LNCaP clone FGC (cell line): ENCODE measurements at regions not wholly inside any gene's neighbourhood (a gene's known extent, or its start where the extent isn't known, plus 50 kb on each side); places are given as distances from the start of the nearest gene placed in this dataset.

ENCODE experiments used
- DNase-seq: peaks from one replicate; pipeline ENCODE4 v3.0.0-alpha.2; 2011; ENCODE audit warnings: low read depth
- H3K4me3 ChIP-seq: 2 replicates; pipeline ENCODE4 v1.5.1; 2011; ENCODE audit warnings: mild to moderate bottlenecking, low read depth, low read length, control low read depth
- TF ChIP-seq, protein P1 (sequence below): IDR thresholded peaks from 2 replicates; pipeline ENCODE4 v1.5.1; 2012; ENCODE audit warnings: mild to moderate bottlenecking; ENCODE audit not compliant: control insufficient read depth, insufficient read depth; ENCODE audit errors: extremely low read depth

DNA sequence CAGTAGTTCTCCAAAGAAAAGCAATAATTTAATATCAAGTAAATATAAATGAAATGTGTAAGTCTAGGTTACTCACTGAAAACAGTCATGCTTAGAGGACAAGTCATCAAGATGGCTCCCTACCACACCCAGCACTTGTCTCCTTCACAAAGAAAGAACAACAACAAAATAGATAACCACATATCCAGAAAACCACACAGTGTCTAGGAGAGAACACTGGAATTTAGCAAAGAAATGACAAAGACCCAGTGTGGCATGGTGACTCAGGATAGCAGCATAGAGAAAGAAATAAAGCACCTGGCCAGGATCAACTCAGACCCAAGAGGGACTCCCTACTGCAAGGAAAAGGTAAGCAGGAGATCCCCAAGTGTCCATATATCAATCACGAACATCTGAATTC is 356.2 kb downstream of the TMEM161B start:
- TF ChIP-seq, protein P1, sequence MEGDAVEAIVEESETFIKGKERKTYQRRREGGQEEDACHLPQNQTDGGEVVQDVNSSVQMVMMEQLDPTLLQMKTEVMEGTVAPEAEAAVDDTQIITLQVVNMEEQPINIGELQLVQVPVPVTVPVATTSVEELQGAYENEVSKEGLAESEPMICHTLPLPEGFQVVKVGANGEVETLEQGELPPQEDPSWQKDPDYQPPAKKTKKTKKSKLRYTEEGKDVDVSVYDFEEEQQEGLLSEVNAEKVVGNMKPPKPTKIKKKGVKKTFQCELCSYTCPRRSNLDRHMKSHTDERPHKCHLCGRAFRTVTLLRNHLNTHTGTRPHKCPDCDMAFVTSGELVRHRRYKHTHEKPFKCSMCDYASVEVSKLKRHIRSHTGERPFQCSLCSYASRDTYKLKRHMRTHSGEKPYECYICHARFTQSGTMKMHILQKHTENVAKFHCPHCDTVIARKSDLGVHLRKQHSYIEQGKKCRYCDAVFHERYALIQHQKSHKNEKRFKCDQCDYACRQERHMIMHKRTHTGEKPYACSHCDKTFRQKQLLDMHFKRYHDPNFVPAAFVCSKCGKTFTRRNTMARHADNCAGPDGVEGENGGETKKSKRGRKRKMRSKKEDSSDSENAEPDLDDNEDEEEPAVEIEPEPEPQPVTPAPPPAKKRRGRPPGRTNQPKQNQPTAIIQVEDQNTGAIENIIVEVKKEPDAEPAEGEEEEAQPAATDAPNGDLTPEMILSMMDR = no peak
- no peak overlapping the region for H3K4me3 ChIP-seq
- no peak for DNase-seq

DNA sequence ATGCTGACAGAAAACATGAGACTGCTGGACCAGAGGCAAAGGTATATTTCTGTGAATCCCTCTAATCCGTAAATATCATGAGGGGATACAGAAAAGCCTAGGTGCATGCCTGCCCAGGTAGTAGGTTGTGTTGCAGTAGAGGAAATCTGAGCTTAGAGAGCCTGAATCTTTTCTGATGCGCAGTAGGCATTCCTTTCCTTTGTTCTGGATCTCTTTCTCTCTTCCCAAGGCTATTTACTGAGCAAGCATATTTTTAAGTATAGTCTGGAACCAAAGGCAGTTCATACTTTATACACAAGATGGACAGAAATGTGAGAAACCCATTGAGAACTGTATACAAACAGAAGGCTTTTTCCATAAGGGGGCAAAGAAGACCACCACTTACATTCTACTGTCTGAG is 359.3 kb downstream of the TMEM161B start:
- H3K4me3 ChIP-seq = no peak overlapping the region
- no peak for DNase-seq
- TF ChIP-seq, protein P1 = no peak

DNA sequence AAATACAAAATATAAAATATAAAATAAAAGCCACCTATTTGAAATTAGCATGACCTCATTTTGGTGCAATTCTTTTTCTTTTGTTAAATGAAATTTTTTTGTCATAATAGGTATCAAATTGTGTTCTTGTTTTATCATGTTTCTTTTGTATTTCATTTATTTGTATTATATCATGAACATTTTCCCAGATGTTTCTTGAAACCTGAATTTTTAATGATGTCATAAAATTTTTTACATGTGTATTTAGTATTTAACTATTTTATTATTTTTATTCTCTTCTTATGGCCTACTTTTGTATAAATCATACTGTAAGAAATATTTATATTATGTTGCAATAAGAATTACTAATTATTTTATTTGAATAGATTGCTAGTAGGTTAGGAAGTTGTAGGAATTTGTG is 361.7 kb downstream of the TMEM161B start:
- DNase-seq = no peak
- TF ChIP-seq, protein P1 = no peak
- no peak overlapping the region for H3K4me3 ChIP-seq

DNA sequence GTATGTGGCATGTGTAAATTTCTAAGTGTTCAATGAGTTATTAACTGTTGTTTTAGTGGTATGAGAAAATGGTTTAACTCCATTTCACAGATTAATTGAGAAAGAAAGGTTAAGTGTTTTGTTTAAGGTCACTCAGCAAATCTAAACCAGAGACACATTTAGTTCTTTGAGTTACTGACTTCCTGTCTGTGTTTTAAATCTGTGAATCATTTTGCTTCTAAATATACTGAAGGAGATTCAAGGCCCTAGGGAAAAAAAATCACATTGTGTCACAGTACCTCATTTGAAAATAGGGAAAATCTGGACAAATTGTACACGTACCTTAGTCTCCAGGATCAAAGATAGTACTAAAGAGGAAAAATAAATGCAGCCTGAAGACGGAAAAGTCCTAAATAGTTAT is 368.2 kb downstream of the TMEM161B start:
- H3K4me3 ChIP-seq = no peak overlapping the region
- DNase-seq = no peak
- TF ChIP-seq, protein P1 = no peak

DNA sequence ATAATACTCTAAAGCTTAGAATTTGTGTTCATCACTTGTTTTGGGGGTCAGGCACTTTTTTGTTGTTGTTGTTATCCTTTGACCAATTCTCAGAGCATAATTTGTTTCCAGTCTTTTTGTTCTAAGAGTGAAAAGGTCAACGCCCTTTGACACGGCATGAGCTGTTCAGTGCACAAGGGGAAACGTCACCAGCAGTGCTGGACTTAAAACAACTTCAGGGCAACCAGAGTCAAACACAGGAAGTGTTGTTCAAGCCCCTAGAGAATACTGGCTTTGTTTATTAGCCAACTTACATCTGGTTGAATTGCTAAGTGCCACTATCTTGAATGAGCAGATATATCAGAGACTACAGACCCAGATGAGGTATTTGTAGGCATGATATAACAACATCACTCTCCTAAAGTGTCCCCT is 368.9 kb downstream of the TMEM161B start:
- TF ChIP-seq, protein P1 = no peak
- H3K4me3 ChIP-seq = no peak overlapping the region
- DNase-seq = no peak

DNA sequence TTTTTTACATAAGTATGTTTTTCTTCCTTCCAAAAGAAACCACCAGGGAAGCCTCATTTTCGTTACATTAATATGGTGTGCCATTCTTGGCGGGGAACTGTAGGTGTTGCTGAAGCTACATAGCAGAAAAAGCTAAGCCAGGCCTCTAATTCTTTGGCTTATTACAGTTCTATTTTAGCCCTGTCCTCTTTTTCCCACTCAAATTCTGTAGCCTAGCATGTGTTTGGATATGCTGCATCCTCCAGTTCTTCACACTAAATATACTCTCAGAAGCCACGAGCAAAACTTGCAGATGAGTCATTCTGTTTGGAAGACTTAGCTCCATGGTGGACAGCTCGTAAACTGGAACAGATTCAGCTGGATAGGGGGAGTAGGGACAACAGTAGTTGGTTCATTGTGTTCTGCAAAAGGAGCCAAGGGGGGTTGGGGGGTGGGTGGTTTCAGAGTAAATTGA is 369.4 kb downstream of the TMEM161B start:
- TF ChIP-seq, protein P1 = no peak
- no peak overlapping the region for H3K4me3 ChIP-seq
- DNase-seq = no peak

DNA sequence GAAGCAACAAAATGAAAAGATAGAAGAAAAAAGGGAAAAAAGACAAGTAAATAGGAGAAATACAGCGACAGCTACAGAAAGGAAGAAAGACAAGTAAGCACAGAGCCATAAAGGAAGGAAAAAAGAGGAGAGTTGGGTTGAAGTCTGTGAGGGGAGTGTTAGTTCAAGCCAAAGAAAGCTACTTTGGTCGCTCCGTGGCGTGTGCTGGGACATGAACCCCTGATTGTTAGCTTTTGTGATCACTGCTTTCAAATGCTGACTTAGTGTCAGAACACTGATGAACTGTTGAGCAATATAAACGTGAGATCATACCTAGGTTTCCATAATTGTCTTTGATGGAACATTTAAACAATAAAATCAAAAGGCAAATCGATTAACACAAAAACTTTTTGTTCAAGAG is 370.1 kb downstream of the TMEM161B start:
- DNase-seq = no peak
- TF ChIP-seq, protein P1 = no peak
- H3K4me3 ChIP-seq = no peak overlapping the region
